Colon (tissue), 2 donors: ENCODE measurements at regions not wholly inside any gene's neighbourhood (a gene's known extent, or its start where the extent isn't known, plus 50 kb on each side); places are given as distances from the start of the nearest gene placed in this dataset.
"Not testable (repeated sequence)": the region's sequence is repeated elsewhere in the genome, so short reads cannot be mapped to it uniquely, and the experiment has no call there.

Experiments
- FAIRE-seq: peaks from 2 replicates; lab custom pipeline; 2012; peaks lifted over from hg19 to GRCh38; lab: Jason Lieb, UNC
- donor health status: control.
- donor health status: control.

GRCh38 chr2:192535956-192536921, 341.5 kb upstream of the TMEFF2 start:
- no peak for FAIRE-seq

- no peak for FAIRE-seq
Measured at GRCh38 chr2:192534072-192534471, 339.3 kb upstream of the TMEFF2 start.

- not testable (repeated sequence) for FAIRE-seq
Measured at GRCh38 chr2:192524642-192525251, 330.0 kb upstream of the TMEFF2 start.

GRCh38 chr2:192524214-192524613, 329.5 kb upstream of the TMEFF2 start:
- not testable (repeated sequence) for FAIRE-seq

- FAIRE-seq = no peak
Measured at GRCh38 chr2:192515937-192516336, 321.2 kb upstream of the TMEFF2 start.

GRCh38 chr2:192513575-192513974, 318.8 kb upstream of the TMEFF2 start:
- FAIRE-seq = no peak

- not testable (repeated sequence) for FAIRE-seq
Measured at GRCh38 chr2:192507836-192508450, 313.2 kb upstream of the TMEFF2 start.

- FAIRE-seq = no peak
Measured at GRCh38 chr2:192500550-192501200, 305.9 kb upstream of the TMEFF2 start.

GRCh38 chr2:192499476-192499875, 304.7 kb upstream of the TMEFF2 start:
- FAIRE-seq = no peak

- no peak for FAIRE-seq
Measured at GRCh38 chr2:192498747-192499146, 304.0 kb upstream of the TMEFF2 start.

- peak; percentile 31 for FAIRE-seq
Measured at GRCh38 chr2:192488158-192488557, 293.4 kb upstream of the TMEFF2 start.

- no peak for FAIRE-seq
Measured at GRCh38 chr2:192487636-192488035, 292.9 kb upstream of the TMEFF2 start.

GRCh38 chr2:192484903-192485302, 290.2 kb upstream of the TMEFF2 start:
- no peak for FAIRE-seq

GRCh38 chr2:192480984-192481383, 286.3 kb upstream of the TMEFF2 start:
- no peak for FAIRE-seq

- FAIRE-seq = no peak
Measured at GRCh38 chr2:192473331-192473730, 278.6 kb upstream of the TMEFF2 start.

GRCh38 chr2:192471982-192472381, 277.2 kb upstream of the TMEFF2 start:
- FAIRE-seq = no peak

GRCh38 chr2:192469612-192470011, 274.9 kb upstream of the TMEFF2 start:
- FAIRE-seq = no peak

GRCh38 chr2:192467953-192468660, 273.4 kb upstream of the TMEFF2 start:
- FAIRE-seq = no peak

- no peak for FAIRE-seq
Measured at GRCh38 chr2:192465141-192465540, 270.4 kb upstream of the TMEFF2 start.

GRCh38 chr2:192459422-192459821, 264.7 kb upstream of the TMEFF2 start:
- FAIRE-seq = no peak

GRCh38 chr2:192448881-192449280, 254.1 kb upstream of the TMEFF2 start:
- no peak for FAIRE-seq
